Neuronal stem cell (in vitro differentiated cells): ENCODE measurements at regions not wholly inside any gene's neighbourhood (a gene's known extent, or its start where the extent isn't known, plus 50 kb on each side); places are given as distances from the start of the nearest gene placed in this dataset.

Experiments used
- DNase-seq: peaks from one replicate; pipeline ENCODE4 v3.0.0-alpha.2; 2013; ENCODE audit warnings: low spot score
- H2AFZ ChIP-seq: one replicate; pipeline ENCODE4 v1.6.1; 2013; ENCODE audit warnings: mild to moderate bottlenecking, low read length, inconsistent platforms
- H2AK5ac ChIP-seq: 2 replicates; pipeline ENCODE4 v1.6.1; 2013; ENCODE audit warnings: low read depth, mild to moderate bottlenecking, inconsistent platforms, low read length, moderate library complexity, mixed read lengths
- H2BK120ac ChIP-seq: 2 replicates; pipeline ENCODE4 v1.6.1; 2013; ENCODE audit warnings: low read depth, mild to moderate bottlenecking, inconsistent platforms, low read length, moderate library complexity, mixed read lengths
- H2BK12ac ChIP-seq: one replicate; pipeline ENCODE4 v1.6.1; 2013; ENCODE audit warnings: low read length, inconsistent platforms
- H2BK15ac ChIP-seq: 2 replicates; pipeline ENCODE4 v1.6.1; 2013; ENCODE audit warnings: mild to moderate bottlenecking, low read length, inconsistent platforms, mixed read lengths
- H2BK5ac ChIP-seq: one replicate; pipeline ENCODE4 v1.6.1; 2013; ENCODE audit warnings: inconsistent platforms, mild to moderate bottlenecking, low read length, moderate library complexity
- H3K14ac ChIP-seq: one replicate; pipeline ENCODE4 v1.6.1; 2013; ENCODE audit warnings: low read length, inconsistent platforms
- H3K18ac ChIP-seq: 2 replicates; pipeline ENCODE4 v1.6.1; 2013; ENCODE audit warnings: low read length, inconsistent platforms
- H3K23ac ChIP-seq: 2 replicates; pipeline ENCODE4 v1.6.1; 2013; ENCODE audit warnings: low read depth, mild to moderate bottlenecking, mixed read lengths, low read length, inconsistent platforms; ENCODE audit not compliant: poor library complexity
- H3K27ac ChIP-seq: replicated peaks from 3 replicates; pipeline ENCODE4 v1.5.1; 2013; ENCODE audit warnings: low read length, inconsistent platforms
- H3K27me3 ChIP-seq, 3 experiments: 2 replicates each; pipeline ENCODE4 v1.6.1; 2013; ENCODE audit warnings: low read length in 3 of 3, mild to moderate bottlenecking in 2 of 3, inconsistent platforms in 1 of 3, low read depth in 1 of 3, mixed read lengths in 1 of 3, moderate library complexity in 1 of 3; ENCODE audit not compliant: control insufficient read depth in 3 of 3, insufficient read depth in 3 of 3
- H3K36me3 ChIP-seq, 2 donors: replicated peaks in 1 of 2; 2 replicates each; pipeline ENCODE4 v1.6.1; 2013; ENCODE audit warnings: low read length in 2 of 2; ENCODE audit not compliant: control insufficient read depth in 2 of 2, insufficient read depth in 2 of 2
- H3K4ac ChIP-seq: 2 replicates; pipeline ENCODE4 v1.6.1; 2013; ENCODE audit warnings: inconsistent platforms, mild to moderate bottlenecking, low read length, moderate library complexity
- H3K4me1 ChIP-seq, 2 donors: 1 replicate in 1 of 2; 2 replicates in 1 of 2; pipeline ENCODE4 v1.6.1; 2013; ENCODE audit warnings: low read length in 2 of 2, low read depth in 1 of 2; ENCODE audit not compliant: control insufficient read depth in 2 of 2, insufficient read depth in 1 of 2
- H3K4me2 ChIP-seq: one replicate; pipeline ENCODE4 v1.6.1; 2013; ENCODE audit warnings: mild to moderate bottlenecking, low read length, inconsistent platforms; ENCODE audit not compliant: insufficient read depth, poor library complexity, severe bottlenecking
- H3K4me3 ChIP-seq, 2 donors: 2 replicates each; pipeline ENCODE4 v1.5.1; 2013; ENCODE audit warnings: low read length in 2 of 2, mild to moderate bottlenecking in 2 of 2, inconsistent platforms in 1 of 2, moderate library complexity in 1 of 2
- H3K79me1 ChIP-seq: one replicate; pipeline ENCODE4 v1.6.1; 2013; ENCODE audit warnings: low read depth, mild to moderate bottlenecking, inconsistent platforms, low read length, moderate library complexity
- H3K9ac ChIP-seq: one replicate; pipeline ENCODE4 v1.6.1; 2013; ENCODE audit warnings: mild to moderate bottlenecking, low read depth, low read length, inconsistent platforms; ENCODE audit not compliant: poor library complexity
- H3K9me3 ChIP-seq, 2 donors: replicated peaks in 1 of 2; 2 replicates each; pipeline versions ENCODE3 to v1.6.1; 2013; ENCODE audit warnings: low read length in 2 of 2, mild to moderate bottlenecking in 2 of 2, inconsistent platforms in 1 of 2, low read depth in 1 of 2, mixed read lengths in 1 of 2, moderate library complexity in 1 of 2; ENCODE audit not compliant: control insufficient read depth in 2 of 2, insufficient read depth in 1 of 2
- H4K8ac ChIP-seq: one replicate; pipeline ENCODE4 v1.6.1; 2013; ENCODE audit warnings: low read depth, mild to moderate bottlenecking, inconsistent platforms, low read length, moderate library complexity
- H4K91ac ChIP-seq: one replicate; pipeline ENCODE4 v1.6.1; 2013; ENCODE audit warnings: low read length, low read depth, mild to moderate bottlenecking, inconsistent platforms; ENCODE audit not compliant: poor library complexity
- WGBS, 2 donors: extraction: QIAGEN DNeasy Blood & Tissue Kit; methylation state at CpG; one replicate each; pipeline ENCODE4 v1.1.7; 2013; ENCODE audit warnings: missing lambda C conversion rate in 2 of 2, mixed read lengths in 1 of 2; ENCODE audit not compliant: insufficient read length in 2 of 2, insufficient replicate concordance in 1 of 2; ENCODE audit errors: extremely low coverage in 2 of 2; 5-methylcytosine and 5-hydroxymethylcytosine counted together

DNA sequence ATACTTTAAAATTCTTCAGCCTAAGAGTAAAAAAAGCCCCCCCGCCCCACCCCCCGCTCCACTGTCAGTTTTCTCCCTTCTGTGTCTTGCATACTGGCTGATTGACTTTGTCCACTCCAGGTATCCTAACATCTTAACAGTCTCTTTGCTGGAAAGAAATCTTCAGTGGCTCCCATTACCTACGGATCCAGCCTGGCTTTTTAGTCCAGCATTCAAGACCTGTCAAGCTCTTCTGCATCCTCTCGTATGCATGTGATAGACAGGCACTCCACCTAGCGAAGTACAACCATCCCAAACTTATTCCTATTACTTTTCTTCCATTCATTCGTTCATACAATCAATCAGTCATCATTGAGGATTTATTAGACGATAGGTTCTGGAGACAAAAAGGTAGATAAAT lies 288.1 kb downstream of the MYCN start:
- H3K23ac ChIP-seq, result no peak overlapping the region
- no peak overlapping the region for H2BK5ac ChIP-seq
- no peak overlapping the region for H3K4me2 ChIP-seq
- H3K4ac ChIP-seq, result no peak overlapping the region
- no peak overlapping the region for H2AFZ ChIP-seq
- H3K4me3 ChIP-seq, result no peak overlapping the region
- peaks cover 13 to 25% of the 10 kb centered on the region in 2 donors for H3K4me1 ChIP-seq
- H2AK5ac ChIP-seq, result no peak overlapping the region
- H3K18ac ChIP-seq, result no peak overlapping the region
- H3K27me3 ChIP-seq, result no peaks in the 10 kb centered on the region
- no peak overlapping the region for H2BK12ac ChIP-seq
- H4K91ac ChIP-seq, result no peak overlapping the region
- no peak overlapping the region for H3K14ac ChIP-seq
- no peak overlapping the region for H4K8ac ChIP-seq
- no peak overlapping the region for H2BK120ac ChIP-seq
- no peaks in the 10 kb centered on the region for H3K36me3 ChIP-seq
- no peaks in the 10 kb centered on the region for H3K9me3 ChIP-seq
- DNase-seq, result no peak
- 100% methylated on average over 2 of the region's 7 CpGs; no CpG with 5 or more reads in 1 of the 2 donors for WGBS, 2 donors
- H3K9ac ChIP-seq, result no peak overlapping the region
- no peaks in the 10 kb centered on the region for H3K79me1 ChIP-seq
- no peak overlapping the region for H3K27ac ChIP-seq
- H2BK15ac ChIP-seq, result no peak overlapping the region

DNA sequence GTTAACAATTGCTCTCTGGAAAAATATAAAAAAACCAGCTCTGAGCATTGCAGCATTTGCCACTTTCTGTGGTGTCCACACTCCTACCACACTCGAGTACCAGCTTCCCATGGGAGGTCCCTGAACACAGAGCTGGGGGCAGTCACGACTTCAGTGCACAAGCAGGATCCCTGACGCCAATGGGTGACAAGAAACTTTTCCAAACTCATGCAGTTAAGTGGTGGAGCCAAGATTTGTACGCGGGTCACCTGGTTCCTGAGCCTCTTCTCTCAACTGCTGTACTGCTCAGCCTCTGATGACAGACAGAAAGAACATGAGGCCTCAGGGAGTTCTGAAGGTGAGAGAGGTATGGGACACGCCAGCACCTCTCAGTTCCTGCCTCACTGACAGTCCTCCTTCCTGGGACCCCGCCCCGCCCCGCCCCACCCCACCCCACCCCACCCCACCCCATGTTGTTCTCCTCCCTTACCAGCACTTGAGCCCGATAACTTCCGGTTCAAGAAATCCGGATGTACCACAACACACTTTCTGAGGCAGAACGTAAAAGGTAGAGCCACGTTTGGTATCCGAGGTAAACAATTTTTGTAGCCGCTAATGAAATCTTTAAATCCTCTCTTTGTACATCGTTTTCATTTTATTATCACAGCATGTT lies 287.6 kb downstream of the MYCN start:
- WGBS, 2 donors, result no CpG with 5 or more reads among the region's 17 CpGs
- Histone ChIP-seq H3K9me3 (no peaks in the 10 kb centered on the region), H3K4ac (no peak overlapping the region), H4K91ac (no peak overlapping the region), H3K79me1 (no peaks in the 10 kb centered on the region), H3K9ac (no peak overlapping the region), H2BK12ac (no peak overlapping the region), H3K36me3 (no peaks in the 10 kb centered on the region), H3K27me3 (no peaks in the 10 kb centered on the region), H2BK15ac (peak overlapping the region; percentile 32), H2BK120ac (no peak overlapping the region), H4K8ac (no peak overlapping the region), H3K18ac (no peak overlapping the region), H3K4me2 (no peak overlapping the region), H3K4me3 (no peak overlapping the region), H2AK5ac (no peak overlapping the region), H3K4me1 (peaks cover 13 to 26% of the 10 kb centered on the region in 2 donors), H2AFZ (no peak overlapping the region), H3K14ac (no peak overlapping the region), H3K27ac (no peak overlapping the region), H3K23ac (no peak overlapping the region), H2BK5ac (no peak overlapping the region)
- no peak for DNase-seq

DNA sequence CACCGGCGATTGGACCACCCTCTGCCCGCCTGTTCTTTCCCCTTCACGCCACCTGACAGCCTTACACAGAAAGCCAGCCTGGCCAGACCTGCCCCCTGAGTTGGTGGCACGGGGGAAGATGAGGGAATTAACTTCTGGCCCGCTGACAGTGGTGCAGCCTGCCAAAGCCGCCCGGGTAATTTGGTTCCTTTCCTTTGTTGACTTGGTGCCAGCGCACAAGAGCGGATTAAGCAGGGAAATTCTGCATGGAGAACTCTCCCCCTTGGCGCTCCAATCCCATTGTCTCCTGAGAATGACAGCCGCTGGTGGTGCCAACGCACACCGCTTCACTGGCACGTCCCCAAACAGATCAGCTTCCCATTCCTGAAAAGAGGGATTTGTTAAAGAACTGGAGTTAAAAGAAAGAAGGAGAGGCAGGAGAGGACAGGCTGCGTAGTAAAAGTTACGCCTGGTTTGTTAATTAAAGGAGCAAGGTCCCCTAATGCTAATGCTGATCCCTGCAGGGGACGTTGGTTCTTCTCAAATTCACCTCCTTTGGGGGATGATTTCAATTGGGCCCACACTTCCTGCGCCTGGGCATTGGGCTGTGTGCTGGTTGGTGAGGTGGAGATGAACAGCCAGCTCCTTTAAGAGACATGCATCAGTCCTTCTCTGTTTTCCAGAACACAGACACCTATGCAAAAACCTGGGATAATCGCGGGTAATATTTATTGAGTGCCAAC lies 286.8 kb downstream of the MYCN start:
- Histone ChIP-seq H3K9ac (no peak overlapping the region), H2BK15ac (peak overlapping the region; percentile 45), H2BK5ac (no peak overlapping the region), H3K14ac (no peak overlapping the region), H3K4me2 (no peak overlapping the region), H2AFZ (no peak overlapping the region), H3K27ac (no peak overlapping the region), H2AK5ac (peak overlapping the region; percentile 79), H4K91ac (no peak overlapping the region), H3K4ac (no peak overlapping the region), H3K27me3 (no peaks in the 10 kb centered on the region), H3K79me1 (no peaks in the 10 kb centered on the region), H3K4me1 (peaks cover 21 to 34% of the 10 kb centered on the region in 2 donors), H4K8ac (no peak overlapping the region), H3K18ac (peak overlapping the region; percentile 73), H2BK120ac (no peak overlapping the region), H3K36me3 (no peaks in the 10 kb centered on the region), H2BK12ac (peak overlapping the region; percentile 63), H3K9me3 (peaks cover 1 to 3% of the 10 kb centered on the region in 2 donors), H3K4me3 (no peak overlapping the region), H3K23ac (no peak overlapping the region)
- WGBS, 2 donors, result no CpG with 5 or more reads among the region's 21 CpGs
- no peak for DNase-seq

DNA sequence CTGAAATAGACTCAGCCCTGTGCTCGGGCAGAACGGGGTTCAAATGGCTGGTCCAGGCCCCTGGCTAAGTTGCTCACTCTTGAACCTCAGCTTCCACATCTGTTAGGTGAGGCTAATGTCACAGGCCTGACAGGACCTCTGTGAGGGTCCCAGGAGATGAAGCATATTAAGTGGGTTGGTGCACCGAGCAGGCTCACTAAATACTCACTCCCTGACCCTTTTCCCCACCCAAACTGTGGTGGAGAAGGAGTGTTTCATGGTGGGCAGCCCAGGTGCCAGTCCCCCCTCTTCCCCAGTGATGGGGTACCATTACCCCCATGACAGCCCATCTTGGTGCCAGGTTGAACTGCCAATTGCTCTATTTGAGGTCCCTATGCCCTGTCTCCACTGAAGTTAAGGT lies 286.0 kb downstream of the MYCN start:
- peaks cover 9 to 10% of the 10 kb centered on the region in 2 donors for H3K9me3 ChIP-seq
- no peak overlapping the region for H3K18ac ChIP-seq
- H2BK5ac ChIP-seq, result no peak overlapping the region
- no peak overlapping the region for H3K4me3 ChIP-seq
- DNase-seq, result no peak
- H3K79me1 ChIP-seq, result no peaks in the 10 kb centered on the region
- no peak overlapping the region for H2BK120ac ChIP-seq
- H2AK5ac ChIP-seq, result peak overlapping the region; percentile 79
- H2BK15ac ChIP-seq, result peak overlapping the region; percentile 45
- no peak overlapping the region for H4K91ac ChIP-seq
- H3K4me1 ChIP-seq, result peaks cover 25 to 38% of the 10 kb centered on the region in 2 donors
- H3K36me3 ChIP-seq, result peaks cover 0 to 3% of the 10 kb centered on the region in 2 donors
- no peak overlapping the region for H3K27ac ChIP-seq
- no peak overlapping the region for H2AFZ ChIP-seq
- WGBS, 2 donors, result no CpG with 5 or more reads among the region's 3 CpGs
- H3K4me2 ChIP-seq, result no peak overlapping the region
- H3K14ac ChIP-seq, result no peak overlapping the region
- H4K8ac ChIP-seq, result no peak overlapping the region
- H3K9ac ChIP-seq, result no peak overlapping the region
- H3K4ac ChIP-seq, result no peak overlapping the region
- no peak overlapping the region for H3K23ac ChIP-seq
- H3K27me3 ChIP-seq, result no peaks in the 10 kb centered on the region
- H2BK12ac ChIP-seq, result peak overlapping the region; percentile 95
